Panc1 (cell line): ENCODE measurements at regions not wholly inside any gene's neighbourhood (a gene's known extent, or its start where the extent isn't known, plus 50 kb on each side); places are given as distances from the start of the nearest gene placed in this dataset.

ENCODE experiments used
- ATAC-seq: fragments of 200-7000 bp; cut with Tn5 transposase; 2 replicates; pipeline ENCODE4 v1.9.1; 2020; ENCODE audit warnings: mild to moderate bottlenecking, moderate library complexity
- BruUV-seq: library from RNA; stranded (reverse); fragments of 400-500 nt; replicated peaks from 2 replicates; lab custom pipeline; 2021; lab: Mats Ljungman, UMichigan
- CTCF ChIA-PET: fragments of 300-600 bp; sonication (Branson Sonifier 250); formaldehyde crosslinking; loops from one replicate; lab custom pipeline; 2022; ENCODE audit warnings: antibody characterized with exemption; lab: Charles Lee
- POLR2A ChIA-PET: fragments of 300-600 bp; sonication (Branson Sonifier 250); formaldehyde crosslinking; loops from one replicate; lab custom pipeline; 2022; ENCODE audit warnings: antibody characterized with exemption; lab: Charles Lee
- DNase-seq: peaks from one replicate; pipeline ENCODE4 v3.0.0-alpha.2; 2010; ENCODE audit warnings: low read depth, low spot score
- H3K27ac ChIP-seq: 2 replicates; pipeline ENCODE4 v1.5.1; 2011; ENCODE audit warnings: mild to moderate bottlenecking, low read length, inconsistent platforms
- H3K27me3 ChIP-seq: fragments of 200-500 bp; sonication (Bioruptor generic); 2 replicates; pipeline ENCODE4 v1.6.0; 2014; ENCODE audit warnings: low read length, inconsistent platforms; ENCODE audit not compliant: control insufficient read depth, insufficient read depth
- H3K36me3 ChIP-seq: fragments of 200-500 bp; sonication (Bioruptor generic); 2 replicates; pipeline ENCODE4 v1.5.1; 2014; ENCODE audit warnings: inconsistent platforms, mild to moderate bottlenecking, low read length, moderate library complexity; ENCODE audit not compliant: control insufficient read depth, insufficient read depth
- H3K4me1 ChIP-seq: 2 replicates; pipeline ENCODE4 v1.5.1; 2011; ENCODE audit warnings: inconsistent platforms, mild to moderate bottlenecking, low read length, moderate library complexity; ENCODE audit not compliant: control insufficient read depth, insufficient read depth
- H3K4me3 ChIP-seq, 2 experiments: 2 replicates each; pipeline ENCODE4 v1.5.1; 2011 to 2012; ENCODE audit warnings: low read depth in 2 of 2, low read length in 2 of 2, mild to moderate bottlenecking in 2 of 2, inconsistent platforms in 1 of 2, moderate library complexity in 1 of 2
- H3K9me3 ChIP-seq: fragments of 200-500 bp; sonication (Bioruptor generic); 2 replicates; pipeline ENCODE4 v1.5.1; 2014; ENCODE audit warnings: low read depth, mild to moderate bottlenecking, inconsistent platforms, low read length, moderate library complexity; ENCODE audit not compliant: control insufficient read depth, insufficient read depth
- POLR2AphosphoS5 ChIP-seq: IDR thresholded peaks from 2 replicates; pipeline ENCODE4 v1.6.1; 2012; ENCODE audit warnings: mild to moderate bottlenecking, low read depth, low read length, moderate library complexity
- SIN3A ChIP-seq: IDR thresholded peaks from 2 replicates; pipeline ENCODE4 v1.6.1; 2012; ENCODE audit warnings: low read depth, mild to moderate bottlenecking, low read length, moderate library complexity, borderline replicate concordance; ENCODE audit not compliant: insufficient read depth
- TCF7L2 ChIP-seq: IDR thresholded peaks from 2 replicates; pipeline ENCODE4 v1.6.1; 2011; ENCODE audit warnings: mild to moderate bottlenecking, low read depth, low read length, inconsistent platforms
- in situ Hi-C: cut with HindIII; loops from 2 replicates; pipeline ENCODE4 v1.10.0; 2016; ENCODE audit warnings: low sequenced_read_pairs, low pct_unique_long_range_greater_than_20kb
- intact Hi-C: fragments of 100-400 bp; cut with micrococcal nuclease; formaldehyde crosslinking; loops from one replicate; pipeline ENCODE4 v1.10.0; 2022; ENCODE audit not compliant: unreplicated experiment
- TF ChIP-seq, protein P1 (sequence below): fragments of 450-650 bp; IDR thresholded peaks from 2 replicates; pipeline ENCODE4 v1.5.1; 2017; ENCODE audit warnings: mild to moderate bottlenecking
- TF ChIP-seq, protein P2 (sequence below), 2 experiments: IDR thresholded peaks; 2 replicates each; pipeline ENCODE4 v1.6.1; 2011 to 2012; ENCODE audit warnings: low read depth in 2 of 2, control low read depth in 1 of 2, low read length in 1 of 2, mild to moderate bottlenecking in 1 of 2, moderate library complexity in 1 of 2; ENCODE audit not compliant: insufficient read depth in 1 of 2

DNA sequence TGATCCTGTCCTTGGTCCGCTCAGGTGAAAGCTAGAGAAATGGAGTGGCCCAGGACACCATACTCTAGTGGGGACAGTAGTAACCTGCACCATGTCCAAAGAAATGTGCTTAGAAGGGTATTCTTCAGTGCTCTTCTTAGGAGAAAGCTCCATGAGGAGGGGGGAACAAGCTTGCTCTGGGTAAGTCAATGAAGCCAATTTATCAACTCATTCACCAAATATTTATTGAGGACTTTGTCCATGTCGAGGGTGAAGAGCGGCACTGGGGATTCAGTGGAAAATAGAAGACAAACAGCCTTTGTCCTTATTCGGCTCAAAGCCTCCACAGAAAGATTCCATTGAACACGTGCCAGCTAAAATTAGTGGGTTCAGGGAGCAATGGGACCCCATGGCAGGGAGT, 677.8 kb downstream of the BCL11B start:
- no peak for DNase-seq
- no TSS peak for BruUV-seq

DNA sequence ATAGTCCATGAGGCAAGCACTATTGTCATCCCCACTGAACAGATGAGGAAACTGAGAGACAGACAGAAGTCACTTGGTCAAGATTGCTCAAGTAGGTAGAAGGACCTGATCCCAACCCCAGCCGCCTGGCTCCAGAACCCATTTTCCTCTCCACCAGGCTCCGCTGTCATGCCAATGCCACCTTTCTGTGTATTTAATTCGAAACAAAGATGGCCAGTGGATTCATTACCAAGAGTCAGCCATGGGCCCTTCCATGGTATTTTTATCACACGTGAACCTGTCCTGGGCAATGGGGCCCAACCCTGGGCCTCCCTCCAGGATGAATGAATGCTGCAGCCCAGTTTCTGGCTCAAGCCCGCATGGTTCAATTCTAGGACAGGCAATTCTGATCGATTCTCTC, 673.4 kb downstream of the BCL11B start:
- DNase-seq (no peak), ATAC-seq (no peak)
- ChIA-PET CTCF (no interaction called here), POLR2A (no interaction called here)
- Histone ChIP-seq H3K27me3 (no peaks in the 10 kb centered on the region; the same call in 1 of the 2 replicates), H3K4me1 (no peaks in the 10 kb centered on the region), H3K4me3 (no peak overlapping the region), H3K9me3 (no peaks in the 10 kb centered on the region), H3K27ac (no peak overlapping the region), H3K36me3 (no peaks in the 10 kb centered on the region)
- in situ Hi-C loops (no loop called here), intact Hi-C loops (no loop called here)
- BruUV-seq, result no TSS peak
- TF ChIP-seq, protein P1, sequence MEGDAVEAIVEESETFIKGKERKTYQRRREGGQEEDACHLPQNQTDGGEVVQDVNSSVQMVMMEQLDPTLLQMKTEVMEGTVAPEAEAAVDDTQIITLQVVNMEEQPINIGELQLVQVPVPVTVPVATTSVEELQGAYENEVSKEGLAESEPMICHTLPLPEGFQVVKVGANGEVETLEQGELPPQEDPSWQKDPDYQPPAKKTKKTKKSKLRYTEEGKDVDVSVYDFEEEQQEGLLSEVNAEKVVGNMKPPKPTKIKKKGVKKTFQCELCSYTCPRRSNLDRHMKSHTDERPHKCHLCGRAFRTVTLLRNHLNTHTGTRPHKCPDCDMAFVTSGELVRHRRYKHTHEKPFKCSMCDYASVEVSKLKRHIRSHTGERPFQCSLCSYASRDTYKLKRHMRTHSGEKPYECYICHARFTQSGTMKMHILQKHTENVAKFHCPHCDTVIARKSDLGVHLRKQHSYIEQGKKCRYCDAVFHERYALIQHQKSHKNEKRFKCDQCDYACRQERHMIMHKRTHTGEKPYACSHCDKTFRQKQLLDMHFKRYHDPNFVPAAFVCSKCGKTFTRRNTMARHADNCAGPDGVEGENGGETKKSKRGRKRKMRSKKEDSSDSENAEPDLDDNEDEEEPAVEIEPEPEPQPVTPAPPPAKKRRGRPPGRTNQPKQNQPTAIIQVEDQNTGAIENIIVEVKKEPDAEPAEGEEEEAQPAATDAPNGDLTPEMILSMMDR, result no peak
- TF ChIP-seq, protein P2, sequence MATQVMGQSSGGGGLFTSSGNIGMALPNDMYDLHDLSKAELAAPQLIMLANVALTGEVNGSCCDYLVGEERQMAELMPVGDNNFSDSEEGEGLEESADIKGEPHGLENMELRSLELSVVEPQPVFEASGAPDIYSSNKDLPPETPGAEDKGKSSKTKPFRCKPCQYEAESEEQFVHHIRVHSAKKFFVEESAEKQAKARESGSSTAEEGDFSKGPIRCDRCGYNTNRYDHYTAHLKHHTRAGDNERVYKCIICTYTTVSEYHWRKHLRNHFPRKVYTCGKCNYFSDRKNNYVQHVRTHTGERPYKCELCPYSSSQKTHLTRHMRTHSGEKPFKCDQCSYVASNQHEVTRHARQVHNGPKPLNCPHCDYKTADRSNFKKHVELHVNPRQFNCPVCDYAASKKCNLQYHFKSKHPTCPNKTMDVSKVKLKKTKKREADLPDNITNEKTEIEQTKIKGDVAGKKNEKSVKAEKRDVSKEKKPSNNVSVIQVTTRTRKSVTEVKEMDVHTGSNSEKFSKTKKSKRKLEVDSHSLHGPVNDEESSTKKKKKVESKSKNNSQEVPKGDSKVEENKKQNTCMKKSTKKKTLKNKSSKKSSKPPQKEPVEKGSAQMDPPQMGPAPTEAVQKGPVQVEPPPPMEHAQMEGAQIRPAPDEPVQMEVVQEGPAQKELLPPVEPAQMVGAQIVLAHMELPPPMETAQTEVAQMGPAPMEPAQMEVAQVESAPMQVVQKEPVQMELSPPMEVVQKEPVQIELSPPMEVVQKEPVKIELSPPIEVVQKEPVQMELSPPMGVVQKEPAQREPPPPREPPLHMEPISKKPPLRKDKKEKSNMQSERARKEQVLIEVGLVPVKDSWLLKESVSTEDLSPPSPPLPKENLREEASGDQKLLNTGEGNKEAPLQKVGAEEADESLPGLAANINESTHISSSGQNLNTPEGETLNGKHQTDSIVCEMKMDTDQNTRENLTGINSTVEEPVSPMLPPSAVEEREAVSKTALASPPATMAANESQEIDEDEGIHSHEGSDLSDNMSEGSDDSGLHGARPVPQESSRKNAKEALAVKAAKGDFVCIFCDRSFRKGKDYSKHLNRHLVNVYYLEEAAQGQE (IDR thresholded peaks at IDR 0.05; ENCODE audit: insufficient read depth in 1 of 2, low read depth in 2 of 2, low read length in 1 of 2), result no peak
- TF ChIP-seq POLR2AphosphoS5, result no peak
- TF ChIP-seq SIN3A, result no peak
- no peak for TF ChIP-seq TCF7L2

More for the DNA sequence above, 677.8 kb downstream of the BCL11B start:
- H3K4me3 ChIP-seq, result no peak overlapping the region
- ChIA-PET POLR2A (no interaction called here), CTCF (no interaction called here)
- no peak overlapping the region for H3K27ac ChIP-seq
- TF ChIP-seq, protein P1, result no peak
- TF ChIP-seq POLR2AphosphoS5 (no peak), SIN3A (no peak), TCF7L2 (no peak)
- TF ChIP-seq, protein P2 (IDR thresholded peaks at IDR 0.05; ENCODE audit: insufficient read depth in 1 of 2, low read depth in 2 of 2, low read length in 1 of 2), result no peak
- ATAC-seq, result no peak
- H3K36me3 ChIP-seq, result no peaks in the 10 kb centered on the region
- in situ Hi-C loops (no loop called here), intact Hi-C loops (no loop called here)
- H3K9me3 ChIP-seq, result no peaks in the 10 kb centered on the region
- H3K4me1 ChIP-seq, result no peaks in the 10 kb centered on the region
- no peaks in the 10 kb centered on the region for H3K27me3 ChIP-seq
